Panc1 (cell line): ENCODE measurements at regions not wholly inside any gene's neighbourhood (a gene's known extent, or its start where the extent isn't known, plus 50 kb on each side); places are given as distances from the start of the nearest gene placed in this dataset.

Experiments used
- CTCF ChIP-seq: fragments of 450-650 bp; IDR thresholded peaks from 2 replicates; pipeline ENCODE4 v1.5.1; 2017; ENCODE audit warnings: mild to moderate bottlenecking
- SIN3A ChIP-seq: IDR thresholded peaks from 2 replicates; pipeline ENCODE4 v1.6.1; 2012; ENCODE audit warnings: low read depth, mild to moderate bottlenecking, low read length, moderate library complexity, borderline replicate concordance; ENCODE audit not compliant: insufficient read depth
- TF ChIP-seq, protein P1 (sequence below), 2 experiments: IDR thresholded peaks; 2 replicates each; pipeline ENCODE4 v1.6.1; 2011 to 2012; ENCODE audit warnings: low read depth in 2 of 2, control low read depth in 1 of 2, low read length in 1 of 2, mild to moderate bottlenecking in 1 of 2, moderate library complexity in 1 of 2; ENCODE audit not compliant: insufficient read depth in 1 of 2

DNA sequence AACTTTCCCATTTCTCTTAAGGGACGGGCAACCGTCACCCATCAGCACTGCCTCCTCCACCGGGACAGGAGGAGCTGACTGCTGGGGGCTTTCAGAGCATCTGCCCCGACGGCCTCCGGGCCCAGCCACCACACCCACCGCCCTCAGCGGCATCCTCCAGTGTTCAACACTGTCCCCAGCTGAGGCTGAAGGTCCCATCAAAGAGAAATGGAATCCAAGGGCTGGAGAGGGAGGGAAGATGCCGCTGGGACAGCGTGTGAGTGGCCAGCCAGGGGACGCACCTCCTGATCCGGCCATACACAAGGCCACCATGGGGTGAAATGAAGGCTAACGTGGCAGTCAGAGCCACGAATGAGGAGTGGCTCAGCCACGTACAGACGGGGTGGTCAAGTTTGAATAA lies 153.6 kb upstream of the PPP2R2D start:
- TF ChIP-seq SIN3A (no peak), CTCF (no peak)
- TF ChIP-seq, protein P1, sequence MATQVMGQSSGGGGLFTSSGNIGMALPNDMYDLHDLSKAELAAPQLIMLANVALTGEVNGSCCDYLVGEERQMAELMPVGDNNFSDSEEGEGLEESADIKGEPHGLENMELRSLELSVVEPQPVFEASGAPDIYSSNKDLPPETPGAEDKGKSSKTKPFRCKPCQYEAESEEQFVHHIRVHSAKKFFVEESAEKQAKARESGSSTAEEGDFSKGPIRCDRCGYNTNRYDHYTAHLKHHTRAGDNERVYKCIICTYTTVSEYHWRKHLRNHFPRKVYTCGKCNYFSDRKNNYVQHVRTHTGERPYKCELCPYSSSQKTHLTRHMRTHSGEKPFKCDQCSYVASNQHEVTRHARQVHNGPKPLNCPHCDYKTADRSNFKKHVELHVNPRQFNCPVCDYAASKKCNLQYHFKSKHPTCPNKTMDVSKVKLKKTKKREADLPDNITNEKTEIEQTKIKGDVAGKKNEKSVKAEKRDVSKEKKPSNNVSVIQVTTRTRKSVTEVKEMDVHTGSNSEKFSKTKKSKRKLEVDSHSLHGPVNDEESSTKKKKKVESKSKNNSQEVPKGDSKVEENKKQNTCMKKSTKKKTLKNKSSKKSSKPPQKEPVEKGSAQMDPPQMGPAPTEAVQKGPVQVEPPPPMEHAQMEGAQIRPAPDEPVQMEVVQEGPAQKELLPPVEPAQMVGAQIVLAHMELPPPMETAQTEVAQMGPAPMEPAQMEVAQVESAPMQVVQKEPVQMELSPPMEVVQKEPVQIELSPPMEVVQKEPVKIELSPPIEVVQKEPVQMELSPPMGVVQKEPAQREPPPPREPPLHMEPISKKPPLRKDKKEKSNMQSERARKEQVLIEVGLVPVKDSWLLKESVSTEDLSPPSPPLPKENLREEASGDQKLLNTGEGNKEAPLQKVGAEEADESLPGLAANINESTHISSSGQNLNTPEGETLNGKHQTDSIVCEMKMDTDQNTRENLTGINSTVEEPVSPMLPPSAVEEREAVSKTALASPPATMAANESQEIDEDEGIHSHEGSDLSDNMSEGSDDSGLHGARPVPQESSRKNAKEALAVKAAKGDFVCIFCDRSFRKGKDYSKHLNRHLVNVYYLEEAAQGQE (IDR thresholded peaks at IDR 0.05; ENCODE audit: insufficient read depth in 1 of 2, low read depth in 2 of 2, low read length in 1 of 2) = no peak
